GM10248 (cell line): ENCODE measurements at regions not wholly inside any gene's neighbourhood (a gene's known extent, or its start where the extent isn't known, plus 50 kb on each side); places are given as distances from the start of the nearest gene placed in this dataset.

ENCODE experiments used
- CTCF ChIA-PET: fragments of 300-600 bp; sonication (Branson Sonifier 250); formaldehyde crosslinking; extraction: SDS; loops from one replicate; lab custom pipeline; 2021; ENCODE audit warnings: antibody characterized with exemption; lab: Yijun Ruan, JAX
- POLR2A ChIA-PET: fragments of 350-650 bp; sonication (Branson Sonifier 250); formaldehyde crosslinking; extraction: SDS; loops from one replicate; lab custom pipeline; 2020; ENCODE audit warnings: antibody characterized with exemption; lab: Yijun Ruan, JAX
- DNase-seq: peaks from one replicate; pipeline ENCODE4 v3.0.0; 2012; ENCODE audit errors: extremely low spot score
- TF ChIP-seq, protein P1 (sequence below): IDR thresholded peaks from 2 replicates; pipeline ENCODE4 v1.5.1; 2012; ENCODE audit warnings: mild to moderate bottlenecking, low read depth; ENCODE audit errors: extremely low read depth, missing control alignments, control extremely low read depth

- ChIA-PET POLR2A (no interaction called here), CTCF (no interaction called here)
- TF ChIP-seq, protein P1, sequence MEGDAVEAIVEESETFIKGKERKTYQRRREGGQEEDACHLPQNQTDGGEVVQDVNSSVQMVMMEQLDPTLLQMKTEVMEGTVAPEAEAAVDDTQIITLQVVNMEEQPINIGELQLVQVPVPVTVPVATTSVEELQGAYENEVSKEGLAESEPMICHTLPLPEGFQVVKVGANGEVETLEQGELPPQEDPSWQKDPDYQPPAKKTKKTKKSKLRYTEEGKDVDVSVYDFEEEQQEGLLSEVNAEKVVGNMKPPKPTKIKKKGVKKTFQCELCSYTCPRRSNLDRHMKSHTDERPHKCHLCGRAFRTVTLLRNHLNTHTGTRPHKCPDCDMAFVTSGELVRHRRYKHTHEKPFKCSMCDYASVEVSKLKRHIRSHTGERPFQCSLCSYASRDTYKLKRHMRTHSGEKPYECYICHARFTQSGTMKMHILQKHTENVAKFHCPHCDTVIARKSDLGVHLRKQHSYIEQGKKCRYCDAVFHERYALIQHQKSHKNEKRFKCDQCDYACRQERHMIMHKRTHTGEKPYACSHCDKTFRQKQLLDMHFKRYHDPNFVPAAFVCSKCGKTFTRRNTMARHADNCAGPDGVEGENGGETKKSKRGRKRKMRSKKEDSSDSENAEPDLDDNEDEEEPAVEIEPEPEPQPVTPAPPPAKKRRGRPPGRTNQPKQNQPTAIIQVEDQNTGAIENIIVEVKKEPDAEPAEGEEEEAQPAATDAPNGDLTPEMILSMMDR, result no peak
- no peak for DNase-seq
Measured at GRCh38 chr4:147129687-147130086, 184.0 kb upstream of the TTC29 start.

GRCh38 chr4:147134536-147135210 lies 189.0 kb upstream of the TTC29 start:
- no peak for DNase-seq
- TF ChIP-seq, protein P1, result no peak
- ChIA-PET CTCF (no interaction called here), POLR2A (no interaction called here)

DNA sequence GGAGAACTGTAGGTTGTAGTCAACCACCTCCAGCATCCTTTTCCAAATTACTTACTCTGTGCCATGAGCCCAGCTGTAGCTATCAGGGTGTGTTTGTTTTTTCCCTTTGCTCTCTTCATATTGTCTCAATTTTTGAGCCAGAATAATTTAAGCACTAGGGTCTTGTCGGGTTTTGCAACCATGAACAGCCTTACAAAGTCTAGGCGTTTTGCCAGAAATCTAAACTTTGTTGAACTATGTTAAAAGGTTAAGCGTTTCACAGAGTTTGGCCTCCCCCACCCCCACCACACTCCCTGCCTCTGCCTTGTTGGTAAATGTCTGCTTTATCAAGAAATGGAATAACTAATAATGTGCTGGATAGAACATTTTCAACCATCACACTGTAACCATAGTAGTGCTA lies 190.6 kb upstream of the TTC29 start:
- no peak for DNase-seq

GRCh38 chr4:147136751-147137150 lies 191.1 kb upstream of the TTC29 start:
- ChIA-PET POLR2A (no interaction called here), CTCF (interaction anchor here (0.5 to 1.6 kb wide), 2 partner anchors 25 to 315 kb away, joined by 3 read pairs; no protein-coding TSS in a partner anchor)
- no peak for DNase-seq
- TF ChIP-seq, protein P1, result no peak

More for the DNA sequence above, 190.6 kb upstream of the TTC29 start:
- POLR2A ChIA-PET, result no interaction called here
- TF ChIP-seq, protein P1, result no peak
- CTCF ChIA-PET, result interaction anchor here (1.6 kb wide), 1 partner anchor 25 kb away, joined by 3 read pairs; no protein-coding TSS in a partner anchor

GRCh38 chr4:147137280-147137679 lies 191.6 kb upstream of the TTC29 start:
- CTCF ChIA-PET, result interaction anchor here (0.5 to 1.6 kb wide), 3 partner anchors 14 to 316 kb away, joined by 3 to 5 read pairs (median 3); no protein-coding TSS in a partner anchor
- TF ChIP-seq, protein P1, result no peak
- POLR2A ChIA-PET, result no interaction called here
- no peak for DNase-seq

- TF ChIP-seq, protein P1, result no peak
- ChIA-PET POLR2A (no interaction called here), CTCF (interaction anchor here (1.4 kb wide), 1 partner anchor 13 kb away, joined by 5 read pairs; no protein-coding TSS in a partner anchor)
- no peak for DNase-seq
Measured at GRCh38 chr4:147138171-147138570, 192.5 kb upstream of the TTC29 start.
